ENCODE measurements at regions not wholly inside any gene's neighbourhood (a gene's known extent, or its start where the extent isn't known, plus 50 kb on each side); places are given as distances from the start of the nearest gene placed in this dataset.

- Histone ChIP-seq H3K27ac (ENCODE audit: low read depth in 2 of 2, low read length in 2 of 2) (no peak overlapping the region), H3K4me3 (ENCODE audit: low read length in 3 of 3) (no peak overlapping the region), H3K36me3 (ENCODE audit: control insufficient read depth in 2 of 3, insufficient read depth in 3 of 3, low read length in 3 of 3) (no peaks in the 10 kb centered on the region), H3K9me3 (ENCODE audit: control insufficient read depth in 2 of 3, insufficient read depth in 1 of 3, low read length in 3 of 3) (peaks cover 0 to 6% (median 5%) of the 10 kb centered on the region in 3 donors), H3K27me3 (ENCODE audit: control insufficient read depth, insufficient read depth, low read length) (no peaks in the 10 kb centered on the region), H3K4me1 (ENCODE audit: control insufficient read depth in 2 of 3, insufficient read depth in 2 of 3, low read depth in 1 of 3, low read length in 3 of 3) (no peaks in the 10 kb centered on the region), H3K9ac (ENCODE audit: low read length in 3 of 3) (no peak overlapping the region)
- intact Hi-C loops (cut with DNase I) = no loop called here
- no peak for DNase-seq
- TF ChIP-seq CTCF (IDR thresholded peaks at IDR 0.05; ENCODE audit: borderline replicate concordance, extremely low read depth, insufficient read depth) = no peak
- no peak for FAIRE-seq
Measured at GRCh38 chr6:62645274-62645673, 359.2 kb upstream of the KHDRBS2 start.

DNA sequence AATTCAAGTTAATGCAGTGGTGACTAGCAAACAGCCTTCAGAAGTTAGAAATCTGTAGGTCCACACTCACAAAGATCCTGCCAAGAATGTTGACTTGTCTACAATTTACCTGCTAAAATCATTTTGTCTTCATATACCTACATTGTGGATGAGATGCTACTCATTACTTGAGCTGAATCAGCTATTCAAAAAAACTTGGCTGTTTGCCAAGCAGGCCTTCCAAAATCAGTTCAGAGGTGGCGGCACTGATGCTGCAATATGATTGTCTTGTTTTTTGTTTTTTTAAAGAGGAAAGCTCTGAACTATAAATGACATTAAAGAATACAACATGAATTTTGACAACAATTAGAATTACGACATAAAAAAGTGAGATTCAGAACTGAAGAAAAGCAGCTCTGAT lies 354.7 kb upstream of the KHDRBS2 start:
- Histone ChIP-seq H3K4me1 (ENCODE audit: control insufficient read depth in 2 of 3, insufficient read depth in 2 of 3, low read depth in 1 of 3, low read length in 3 of 3) (no peaks in the 10 kb centered on the region), H3K9me3 (ENCODE audit: control insufficient read depth in 2 of 3, insufficient read depth in 1 of 3, low read length in 3 of 3) (peaks cover 0 to 5% (median 4%) of the 10 kb centered on the region in 3 donors), H3K9ac (ENCODE audit: low read length in 3 of 3) (no peak overlapping the region), H3K4me3 (ENCODE audit: low read length in 3 of 3) (no peak overlapping the region), H3K36me3 (ENCODE audit: control insufficient read depth in 2 of 3, insufficient read depth in 3 of 3, low read length in 3 of 3) (no peaks in the 10 kb centered on the region), H3K27me3 (ENCODE audit: control insufficient read depth, insufficient read depth, low read length) (no peaks in the 10 kb centered on the region), H3K27ac (ENCODE audit: low read depth in 2 of 2, low read length in 2 of 2) (no peak overlapping the region)
- FAIRE-seq (no peak), DNase-seq (no peak)
- intact Hi-C loops (cut with DNase I) = no loop called here
- TF ChIP-seq CTCF (IDR thresholded peaks at IDR 0.05; ENCODE audit: borderline replicate concordance, extremely low read depth, insufficient read depth) = no peak

GRCh38 chr6:62626661-62627060 lies 340.6 kb upstream of the KHDRBS2 start:
- H3K4me1 ChIP-seq (ENCODE audit: control insufficient read depth in 2 of 3, insufficient read depth in 2 of 3, low read depth in 1 of 3, low read length in 3 of 3) = no peaks in the 10 kb centered on the region
- H3K4me3 ChIP-seq (ENCODE audit: low read length in 3 of 3) = no peak overlapping the region
- FAIRE-seq = no peak
- DNase-seq = no peak
- no peaks in the 10 kb centered on the region for H3K36me3 ChIP-seq (ENCODE audit: control insufficient read depth in 2 of 3, insufficient read depth in 3 of 3, low read length in 3 of 3)
- H3K9me3 ChIP-seq (ENCODE audit: control insufficient read depth in 2 of 3, insufficient read depth in 1 of 3, low read length in 3 of 3) = no peaks in the 10 kb centered on the region
- no peak overlapping the region for H3K9ac ChIP-seq (ENCODE audit: low read length in 3 of 3)
- TF ChIP-seq CTCF (IDR thresholded peaks at IDR 0.05; ENCODE audit: borderline replicate concordance, extremely low read depth, insufficient read depth) = no peak
- no peak overlapping the region for H3K27ac ChIP-seq (ENCODE audit: low read depth in 2 of 2, low read length in 2 of 2)
- H3K27me3 ChIP-seq (ENCODE audit: control insufficient read depth, insufficient read depth, low read length) = no peaks in the 10 kb centered on the region
- intact Hi-C loops (cut with DNase I) = no loop called here

GRCh38 chr6:62623846-62624532 lies 338.0 kb upstream of the KHDRBS2 start:
- H3K9ac ChIP-seq (ENCODE audit: low read length in 3 of 3) = no peak overlapping the region
- no peak for TF ChIP-seq CTCF (IDR thresholded peaks at IDR 0.05; ENCODE audit: borderline replicate concordance, extremely low read depth, insufficient read depth)
- H3K9me3 ChIP-seq (ENCODE audit: control insufficient read depth in 2 of 3, insufficient read depth in 1 of 3, low read length in 3 of 3) = no peaks in the 10 kb centered on the region
- no peak for FAIRE-seq
- intact Hi-C loops (cut with DNase I) = no loop called here
- DNase-seq = no peak
- no peaks in the 10 kb centered on the region for H3K36me3 ChIP-seq (ENCODE audit: control insufficient read depth in 2 of 3, insufficient read depth in 3 of 3, low read length in 3 of 3)
- no peaks in the 10 kb centered on the region for H3K4me1 ChIP-seq (ENCODE audit: control insufficient read depth in 2 of 3, insufficient read depth in 2 of 3, low read depth in 1 of 3, low read length in 3 of 3)
- no peak overlapping the region for H3K4me3 ChIP-seq (ENCODE audit: low read length in 3 of 3)
- H3K27me3 ChIP-seq (ENCODE audit: control insufficient read depth, insufficient read depth, low read length) = no peaks in the 10 kb centered on the region
- no peak overlapping the region for H3K27ac ChIP-seq (ENCODE audit: low read depth in 2 of 2, low read length in 2 of 2)
